Neural cell (in vitro differentiated cells): ENCODE measurements at regions not wholly inside any gene's neighbourhood (a gene's known extent, or its start where the extent isn't known, plus 50 kb on each side); places are given as distances from the start of the nearest gene placed in this dataset.

ENCODE experiments used
- H2AFZ ChIP-seq: fragments of 200-600, 300-800 bp; sonication (generic), shearing (Covaris generic); 2 replicates; pipeline ENCODE4 v1.6.0; 2014; ENCODE audit warnings: low read depth, mild to moderate bottlenecking, antibody characterized with exemption, low read length, moderate library complexity
- H3F3A ChIP-seq: fragments of 200-600 bp; shearing (Covaris generic); 2 replicates; pipeline ENCODE4 v1.6.1; 2016; ENCODE audit warnings: mild to moderate bottlenecking, moderate library complexity, mixed read lengths, antibody characterized with exemption, low read length; ENCODE audit not compliant: insufficient read depth, poor library complexity, severe bottlenecking
- H3K27ac ChIP-seq: fragments of 200-600, 300-800 bp; sonication (generic), shearing (Covaris generic); 2 replicates; pipeline ENCODE4 v1.5.1; 2014; ENCODE audit warnings: mild to moderate bottlenecking, low read length, moderate library complexity
- H3K27me3 ChIP-seq: fragments of 300-800, 200-600 bp; sonication (generic), shearing (Covaris generic); 2 replicates; pipeline ENCODE4 v1.6.0; 2014; ENCODE audit warnings: mild to moderate bottlenecking, low read depth, low read length, moderate library complexity; ENCODE audit not compliant: insufficient read depth
- H3K36me3 ChIP-seq: fragments of 300-800, 200-600 bp; sonication (generic), shearing (Covaris generic); 2 replicates; pipeline ENCODE4 v1.5.1; 2014; ENCODE audit warnings: mild to moderate bottlenecking, antibody characterized with exemption, low read length, moderate library complexity; ENCODE audit not compliant: insufficient read depth
- H3K4me2 ChIP-seq: fragments of 300-800, 200-600 bp; sonication (generic), shearing (Covaris generic); 2 replicates; pipeline ENCODE4 v1.6.0; 2014; ENCODE audit warnings: mild to moderate bottlenecking, low read length
- H3K4me3 ChIP-seq: fragments of 300-800, 200-600 bp; sonication (generic), shearing (Covaris generic); 2 replicates; pipeline ENCODE4 v1.5.1; 2014; ENCODE audit warnings: mild to moderate bottlenecking, low read length, moderate library complexity
- H3K79me2 ChIP-seq: fragments of 200-600 bp; shearing (Covaris generic); replicated peaks from 2 replicates; pipeline ENCODE4 v1.6.0; 2014; ENCODE audit warnings: mild to moderate bottlenecking, low read length, moderate library complexity; ENCODE audit not compliant: insufficient read depth
- H3K9ac ChIP-seq: fragments of 300-800, 200-600 bp; sonication (generic), shearing (Covaris generic); 2 replicates; pipeline ENCODE4 v1.6.1; 2016; ENCODE audit warnings: mild to moderate bottlenecking, low read length, mixed read lengths
- H3K9me2 ChIP-seq: fragments of 200-600 bp; shearing (Covaris generic); 2 replicates; pipeline ENCODE4 v1.6.1; 2016; ENCODE audit warnings: mild to moderate bottlenecking, low read length, mixed read lengths; ENCODE audit not compliant: insufficient read depth
- H3K9me3 ChIP-seq: fragments of 200-600, 300-800 bp; sonication (generic), shearing (Covaris generic); 2 replicates; pipeline ENCODE4 v1.6.1; 2016; ENCODE audit warnings: mild to moderate bottlenecking, mixed run types, low read length, moderate library complexity, mixed read lengths
- H4K20me1 ChIP-seq: fragments of 200-600 bp; shearing (Covaris generic); 2 replicates; pipeline ENCODE4 v1.6.1; 2016; ENCODE audit warnings: mild to moderate bottlenecking, mixed run types; ENCODE audit not compliant: insufficient read depth
- EP300 ChIP-seq: fragments of 450-650 bp; conservative IDR thresholded peaks from 2 replicates; pipeline ENCODE4 v1.6.1; 2014; ENCODE audit warnings: antibody characterized with exemption, mild to moderate bottlenecking, moderate library complexity; ENCODE audit not compliant: poor library complexity, severe bottlenecking
- EZH2 ChIP-seq: fragments of 200-600, 300-800 bp; shearing (Covaris generic), sonication (generic); IDR thresholded peaks from 2 replicates; pipeline ENCODE4 v1.6.1; 2014; ENCODE audit warnings: antibody characterized with exemption, low read length, borderline replicate concordance, mild to moderate bottlenecking; ENCODE audit not compliant: insufficient read depth, poor library complexity, severe bottlenecking
- MXI1 ChIP-seq: fragments of 450-650 bp; conservative IDR thresholded peaks from 2 replicates; pipeline ENCODE4 v1.6.1; 2014; ENCODE audit warnings: antibody characterized with exemption, mild to moderate bottlenecking; ENCODE audit not compliant: poor library complexity, severe bottlenecking
- POLR2AphosphoS5 ChIP-seq: IDR thresholded peaks from 2 replicates; pipeline ENCODE4 v1.6.1; 2012
- RAD21 ChIP-seq: fragments of 450-650 bp; conservative IDR thresholded peaks from 2 replicates; pipeline ENCODE4 v1.6.1; 2014; ENCODE audit warnings: antibody characterized with exemption, mild to moderate bottlenecking, moderate library complexity
- SMC3 ChIP-seq: fragments of 450-650 bp; conservative IDR thresholded peaks from 2 replicates; pipeline ENCODE4 v1.6.1; 2014; ENCODE audit warnings: antibody characterized with exemption, mild to moderate bottlenecking, moderate library complexity; ENCODE audit not compliant: poor library complexity
- TF ChIP-seq, protein P1 (sequence below): IDR thresholded peaks from 2 replicates; pipeline ENCODE4 v1.6.1; 2012; ENCODE audit warnings: borderline replicate concordance
- TF ChIP-seq, protein P2 (sequence below): fragments of 450-650 bp; IDR thresholded peaks from 2 replicates; pipeline ENCODE4 v1.5.1; 2014; ENCODE audit warnings: antibody characterized with exemption, mild to moderate bottlenecking, moderate library complexity; ENCODE audit not compliant: poor library complexity, severe bottlenecking

DNA sequence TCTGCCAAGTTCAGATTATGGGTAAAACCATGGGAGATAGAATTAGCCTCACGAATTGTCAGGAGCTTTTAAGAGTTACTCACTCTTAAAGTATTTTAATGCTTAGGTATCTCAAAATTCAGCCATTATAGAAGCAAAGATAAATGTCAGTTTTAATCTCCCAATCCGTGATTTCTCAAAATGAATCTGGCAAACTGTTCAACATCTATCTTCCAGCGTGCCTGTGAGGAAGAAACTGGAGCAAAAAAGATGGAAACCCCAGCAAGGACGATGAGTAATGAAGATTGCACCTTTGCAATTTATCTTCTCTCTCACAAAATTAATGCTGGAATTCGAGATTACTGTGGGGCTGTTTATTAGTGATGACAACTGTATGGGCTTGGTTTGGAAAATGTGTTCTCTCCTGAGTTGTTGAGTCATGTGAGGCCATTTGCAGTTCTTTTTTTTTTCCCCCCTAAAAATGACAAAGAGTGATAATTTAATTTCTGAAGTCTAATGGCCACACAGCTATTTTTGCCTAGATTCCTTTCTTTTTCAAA, 70.5 kb downstream of the PYDC2 start:
- TF ChIP-seq EP300 = no peak
- TF ChIP-seq, protein P1, sequence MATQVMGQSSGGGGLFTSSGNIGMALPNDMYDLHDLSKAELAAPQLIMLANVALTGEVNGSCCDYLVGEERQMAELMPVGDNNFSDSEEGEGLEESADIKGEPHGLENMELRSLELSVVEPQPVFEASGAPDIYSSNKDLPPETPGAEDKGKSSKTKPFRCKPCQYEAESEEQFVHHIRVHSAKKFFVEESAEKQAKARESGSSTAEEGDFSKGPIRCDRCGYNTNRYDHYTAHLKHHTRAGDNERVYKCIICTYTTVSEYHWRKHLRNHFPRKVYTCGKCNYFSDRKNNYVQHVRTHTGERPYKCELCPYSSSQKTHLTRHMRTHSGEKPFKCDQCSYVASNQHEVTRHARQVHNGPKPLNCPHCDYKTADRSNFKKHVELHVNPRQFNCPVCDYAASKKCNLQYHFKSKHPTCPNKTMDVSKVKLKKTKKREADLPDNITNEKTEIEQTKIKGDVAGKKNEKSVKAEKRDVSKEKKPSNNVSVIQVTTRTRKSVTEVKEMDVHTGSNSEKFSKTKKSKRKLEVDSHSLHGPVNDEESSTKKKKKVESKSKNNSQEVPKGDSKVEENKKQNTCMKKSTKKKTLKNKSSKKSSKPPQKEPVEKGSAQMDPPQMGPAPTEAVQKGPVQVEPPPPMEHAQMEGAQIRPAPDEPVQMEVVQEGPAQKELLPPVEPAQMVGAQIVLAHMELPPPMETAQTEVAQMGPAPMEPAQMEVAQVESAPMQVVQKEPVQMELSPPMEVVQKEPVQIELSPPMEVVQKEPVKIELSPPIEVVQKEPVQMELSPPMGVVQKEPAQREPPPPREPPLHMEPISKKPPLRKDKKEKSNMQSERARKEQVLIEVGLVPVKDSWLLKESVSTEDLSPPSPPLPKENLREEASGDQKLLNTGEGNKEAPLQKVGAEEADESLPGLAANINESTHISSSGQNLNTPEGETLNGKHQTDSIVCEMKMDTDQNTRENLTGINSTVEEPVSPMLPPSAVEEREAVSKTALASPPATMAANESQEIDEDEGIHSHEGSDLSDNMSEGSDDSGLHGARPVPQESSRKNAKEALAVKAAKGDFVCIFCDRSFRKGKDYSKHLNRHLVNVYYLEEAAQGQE = no peak
- H4K20me1 ChIP-seq = no peaks in the 10 kb centered on the region
- no peak overlapping the region for H3K9ac ChIP-seq
- no peaks in the 10 kb centered on the region for H3K27me3 ChIP-seq
- no peaks in the 10 kb centered on the region for H3K79me2 ChIP-seq
- H2AFZ ChIP-seq = no peak overlapping the region
- H3K4me3 ChIP-seq = no peak overlapping the region
- H3K27ac ChIP-seq = no peak overlapping the region
- no peaks in the 10 kb centered on the region for H3F3A ChIP-seq
- no peaks in the 10 kb centered on the region for H3K36me3 ChIP-seq
- no peak overlapping the region for H3K4me2 ChIP-seq
- H3K9me3 ChIP-seq = no peaks in the 10 kb centered on the region
- H3K9me2 ChIP-seq = no peaks in the 10 kb centered on the region

GRCh38 chr3:191543018-191543417, 82.1 kb downstream of the PYDC2 start:
- H4K20me1 ChIP-seq = no peaks in the 10 kb centered on the region
- no peaks in the 10 kb centered on the region for H3K79me2 ChIP-seq
- H3K9ac ChIP-seq = no peak overlapping the region
- no peak overlapping the region for H3K4me3 ChIP-seq
- H3K4me2 ChIP-seq = no peak overlapping the region
- no peaks in the 10 kb centered on the region for H3K36me3 ChIP-seq
- no peaks in the 10 kb centered on the region for H3K9me2 ChIP-seq
- TF ChIP-seq, protein P2, sequence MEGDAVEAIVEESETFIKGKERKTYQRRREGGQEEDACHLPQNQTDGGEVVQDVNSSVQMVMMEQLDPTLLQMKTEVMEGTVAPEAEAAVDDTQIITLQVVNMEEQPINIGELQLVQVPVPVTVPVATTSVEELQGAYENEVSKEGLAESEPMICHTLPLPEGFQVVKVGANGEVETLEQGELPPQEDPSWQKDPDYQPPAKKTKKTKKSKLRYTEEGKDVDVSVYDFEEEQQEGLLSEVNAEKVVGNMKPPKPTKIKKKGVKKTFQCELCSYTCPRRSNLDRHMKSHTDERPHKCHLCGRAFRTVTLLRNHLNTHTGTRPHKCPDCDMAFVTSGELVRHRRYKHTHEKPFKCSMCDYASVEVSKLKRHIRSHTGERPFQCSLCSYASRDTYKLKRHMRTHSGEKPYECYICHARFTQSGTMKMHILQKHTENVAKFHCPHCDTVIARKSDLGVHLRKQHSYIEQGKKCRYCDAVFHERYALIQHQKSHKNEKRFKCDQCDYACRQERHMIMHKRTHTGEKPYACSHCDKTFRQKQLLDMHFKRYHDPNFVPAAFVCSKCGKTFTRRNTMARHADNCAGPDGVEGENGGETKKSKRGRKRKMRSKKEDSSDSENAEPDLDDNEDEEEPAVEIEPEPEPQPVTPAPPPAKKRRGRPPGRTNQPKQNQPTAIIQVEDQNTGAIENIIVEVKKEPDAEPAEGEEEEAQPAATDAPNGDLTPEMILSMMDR = no peak
- no peak for TF ChIP-seq MXI1
- TF ChIP-seq SMC3 = no peak
- TF ChIP-seq, protein P1 = no peak
- no peak for TF ChIP-seq EZH2
- no peak for TF ChIP-seq EP300
- no peak for TF ChIP-seq POLR2AphosphoS5
- TF ChIP-seq RAD21 = no peak
- H3K9me3 ChIP-seq = no peaks in the 10 kb centered on the region
- H2AFZ ChIP-seq = no peak overlapping the region
- H3F3A ChIP-seq = no peaks in the 10 kb centered on the region
- H3K27me3 ChIP-seq = no peaks in the 10 kb centered on the region
- H3K27ac ChIP-seq = no peak overlapping the region
